GM18873 (cell line): ENCODE measurements at regions not wholly inside any gene's neighbourhood (a gene's known extent, or its start where the extent isn't known, plus 50 kb on each side); places are given as distances from the start of the nearest gene placed in this dataset.
"Not testable (repeated sequence)": the region's sequence is repeated elsewhere in the genome, so short reads cannot be mapped to it uniquely, and the experiment has no call there.

Source experiments
- ATAC-seq: cut with Tn5 transposase; IDR thresholded peaks from one replicate; pipeline ENCODE4 v1.9.1; 2021; ENCODE audit warnings: mild to moderate bottlenecking, moderate library complexity, moderate number of reproducible peaks; ENCODE audit not compliant: unreplicated experiment, low FRiP score

DNA sequence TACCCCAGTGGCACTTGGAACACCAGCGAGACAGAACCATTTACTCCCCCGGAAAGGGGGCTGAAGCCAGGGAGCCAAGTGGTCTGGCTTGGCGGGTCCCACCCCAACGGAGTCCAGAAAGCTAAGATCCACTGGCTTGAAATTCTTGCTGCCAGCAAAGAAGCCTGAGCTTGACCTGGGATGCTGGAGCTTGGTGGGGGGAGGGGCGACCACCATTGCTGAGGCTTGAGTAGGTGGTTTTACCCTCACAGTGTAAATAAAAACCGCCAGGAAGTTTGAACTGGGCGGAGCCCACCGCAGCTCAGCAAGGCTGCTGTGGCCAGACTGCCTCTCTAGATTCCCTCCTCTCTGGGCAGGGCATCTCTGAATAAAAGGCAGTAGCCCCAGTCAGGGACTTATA, 62.8 kb downstream of the RPS24 start:
- not testable (repeated sequence) for ATAC-seq

GRCh38 chr10:78102593-78102992, 68.9 kb downstream of the RPS24 start:
- not testable (repeated sequence) for ATAC-seq

- ATAC-seq, result no peak
Observed at GRCh38 chr10:78109210-78109609, 75.5 kb downstream of the RPS24 start.

GRCh38 chr10:78115135-78115853, 81.6 kb downstream of the RPS24 start:
- ATAC-seq, result no peak

- no peak for ATAC-seq
Observed at GRCh38 chr10:78116361-78116760, 82.7 kb downstream of the RPS24 start.

- no peak for ATAC-seq
Observed at GRCh38 chr10:78118591-78118990, 84.9 kb downstream of the RPS24 start.

DNA sequence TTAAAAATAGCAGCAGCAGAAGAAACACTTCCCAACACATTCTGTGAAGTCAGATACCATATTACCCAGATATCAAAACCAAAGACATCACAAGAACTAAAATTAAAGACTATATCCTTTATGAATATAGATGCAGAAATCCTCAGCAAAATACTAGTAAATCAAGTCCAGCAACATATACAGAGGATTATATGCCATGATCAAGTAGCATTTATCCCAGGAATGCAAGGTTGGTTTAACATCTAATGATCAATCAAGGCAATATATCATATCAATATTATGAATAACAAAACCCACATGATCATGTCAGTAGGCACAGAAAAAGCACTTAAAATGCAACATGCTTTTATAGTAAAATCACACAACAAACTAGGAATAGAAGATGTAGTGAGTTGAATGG, 88.1 kb downstream of the RPS24 start:
- no peak for ATAC-seq

- no peak for ATAC-seq
Observed at GRCh38 chr10:78124167-78124566, 90.5 kb downstream of the RPS24 start.

DNA sequence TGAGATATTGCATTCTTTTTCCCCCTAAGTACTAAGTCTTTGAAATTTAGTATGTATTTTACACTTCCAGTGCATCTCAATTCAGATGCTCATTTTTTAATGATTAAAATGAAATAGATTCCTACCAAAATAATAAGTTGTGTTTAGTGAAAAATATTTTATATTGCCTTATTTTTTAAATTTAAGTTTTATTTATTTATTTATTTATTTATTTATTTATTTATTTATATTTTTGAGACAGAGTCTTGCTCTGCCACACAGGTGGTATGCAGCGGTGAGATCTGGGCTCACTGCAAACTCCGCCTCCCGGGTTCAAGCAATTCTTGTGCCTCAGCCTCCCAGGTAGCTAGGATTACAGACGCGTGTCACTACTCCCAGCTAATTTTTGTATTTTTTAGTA, 95.5 kb downstream of the RPS24 start:
- ATAC-seq, result no peak

GRCh38 chr10:78130966-78131710, 97.5 kb downstream of the RPS24 start:
- no peak for ATAC-seq

- no peak for ATAC-seq
Observed at GRCh38 chr10:78134773-78135306, 101.2 kb downstream of the RPS24 start.

DNA sequence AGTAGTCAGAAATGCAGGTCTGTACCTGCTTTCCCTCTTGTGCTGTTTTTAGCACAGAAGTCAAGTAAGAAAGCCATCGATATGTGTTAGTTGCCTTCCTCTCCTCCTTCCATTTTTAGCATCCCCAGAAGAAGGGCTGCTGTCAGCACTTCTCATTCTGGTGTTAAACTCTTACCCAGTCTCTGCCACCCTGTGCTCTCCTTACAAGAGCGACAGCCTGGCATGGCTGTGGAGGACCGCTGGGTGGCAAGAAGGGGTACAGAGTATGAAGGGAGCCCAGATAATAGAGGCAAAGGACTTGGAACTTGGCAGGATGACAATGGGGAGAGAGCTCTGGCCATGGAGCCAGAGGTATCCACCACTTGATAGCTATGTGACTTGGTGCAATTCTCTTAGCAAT, 103.5 kb downstream of the RPS24 start:
- ATAC-seq, result no peak

DNA sequence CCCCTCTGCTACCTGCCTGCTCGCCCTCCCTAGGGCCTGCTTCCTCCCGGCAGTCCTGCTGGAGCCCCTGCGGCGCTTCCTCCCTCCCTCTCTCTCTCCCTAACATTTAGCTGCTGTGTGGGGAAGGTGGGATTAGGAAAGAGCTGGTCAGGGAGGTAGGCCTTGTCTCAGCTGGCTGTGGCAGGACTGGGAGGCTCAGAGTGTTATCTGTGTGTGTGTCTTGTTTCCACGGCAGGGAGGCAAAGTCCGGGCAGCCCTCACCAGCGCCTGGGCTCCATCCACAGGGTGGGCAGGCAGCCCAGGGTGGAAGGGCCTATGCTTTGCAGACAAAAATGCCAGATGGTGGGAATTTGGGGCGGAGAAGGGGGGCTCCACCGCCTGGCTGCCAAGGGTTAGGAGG, 105.7 kb downstream of the RPS24 start:
- ATAC-seq, result no peak

GRCh38 chr10:78140066-78140630, 106.5 kb downstream of the RPS24 start:
- no peak for ATAC-seq

DNA sequence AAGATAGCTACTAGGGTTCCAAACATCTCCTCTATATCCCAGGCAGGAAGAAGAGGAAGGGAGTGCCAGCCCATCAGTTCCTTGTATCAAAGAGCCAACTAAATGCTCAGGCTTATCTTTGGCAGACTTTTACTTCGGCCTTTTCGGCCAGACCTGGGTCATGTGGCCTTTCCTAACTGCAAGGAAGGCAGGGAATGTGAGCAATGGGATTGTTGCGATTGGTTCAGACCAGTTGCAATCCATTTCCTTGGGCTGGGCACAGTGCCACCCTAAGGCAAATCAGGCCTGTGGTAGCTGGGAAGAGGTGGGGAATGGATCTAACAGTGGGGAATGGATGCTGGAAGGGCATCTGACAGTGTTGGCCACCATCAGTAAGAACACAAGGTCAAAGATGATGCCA, 109.9 kb downstream of the RPS24 start:
- no peak for ATAC-seq

DNA sequence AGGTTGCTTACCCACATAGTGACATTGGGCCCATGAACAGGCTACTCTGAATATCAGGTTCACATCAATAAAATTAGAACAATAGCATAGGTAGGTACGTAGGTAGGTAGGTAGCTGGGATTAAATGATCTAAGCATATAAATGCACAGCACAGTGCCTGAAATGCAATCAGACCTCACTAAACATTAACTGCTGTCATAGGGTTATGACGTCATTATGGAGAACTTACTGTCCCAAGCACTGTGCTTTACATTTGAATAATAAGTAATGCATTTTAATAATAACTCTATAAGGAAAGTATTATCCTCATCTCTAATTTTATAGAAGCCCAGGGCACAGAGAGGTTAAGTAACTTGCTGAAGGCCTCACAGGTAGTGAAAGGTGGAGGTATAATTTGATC, 112.5 kb downstream of the RPS24 start:
- no peak for ATAC-seq

GRCh38 chr10:78147202-78147601, 113.5 kb downstream of the RPS24 start:
- ATAC-seq, result no peak

DNA sequence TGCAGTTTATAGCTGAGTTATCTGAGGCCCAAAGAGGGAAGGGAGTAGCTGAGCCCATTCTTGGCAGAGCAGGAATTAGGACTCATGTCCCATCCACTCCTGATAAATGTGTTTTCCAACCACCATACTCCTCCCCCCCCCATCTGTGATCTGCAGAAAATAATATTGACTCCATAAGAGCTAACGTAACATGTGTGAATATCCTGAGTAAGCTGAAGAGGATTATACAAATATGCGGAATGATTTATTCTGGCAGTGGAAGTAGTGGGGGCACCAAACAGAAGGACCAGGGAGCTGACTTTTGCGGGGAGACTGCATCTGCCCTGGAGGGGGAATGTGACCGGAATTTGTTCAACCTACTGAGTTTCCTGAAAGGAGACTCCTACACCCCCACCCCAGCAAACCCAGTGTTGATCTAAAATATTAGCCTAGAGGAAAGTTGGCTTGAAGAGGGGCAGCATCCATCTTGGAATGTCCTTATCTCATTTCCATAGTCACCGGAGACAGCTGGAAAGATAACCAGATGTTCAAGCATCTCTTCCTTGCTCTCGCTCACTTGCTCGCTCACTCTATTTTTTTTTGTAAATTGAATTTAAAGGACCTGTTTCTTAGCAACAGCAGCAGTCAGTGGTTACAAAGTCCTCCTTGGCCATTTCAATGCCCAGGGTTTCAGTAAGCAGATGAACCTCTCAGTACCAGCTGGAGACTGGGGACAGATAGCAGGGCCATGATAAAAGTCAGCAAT, 114.7 kb downstream of the RPS24 start:
- no peak for ATAC-seq

DNA sequence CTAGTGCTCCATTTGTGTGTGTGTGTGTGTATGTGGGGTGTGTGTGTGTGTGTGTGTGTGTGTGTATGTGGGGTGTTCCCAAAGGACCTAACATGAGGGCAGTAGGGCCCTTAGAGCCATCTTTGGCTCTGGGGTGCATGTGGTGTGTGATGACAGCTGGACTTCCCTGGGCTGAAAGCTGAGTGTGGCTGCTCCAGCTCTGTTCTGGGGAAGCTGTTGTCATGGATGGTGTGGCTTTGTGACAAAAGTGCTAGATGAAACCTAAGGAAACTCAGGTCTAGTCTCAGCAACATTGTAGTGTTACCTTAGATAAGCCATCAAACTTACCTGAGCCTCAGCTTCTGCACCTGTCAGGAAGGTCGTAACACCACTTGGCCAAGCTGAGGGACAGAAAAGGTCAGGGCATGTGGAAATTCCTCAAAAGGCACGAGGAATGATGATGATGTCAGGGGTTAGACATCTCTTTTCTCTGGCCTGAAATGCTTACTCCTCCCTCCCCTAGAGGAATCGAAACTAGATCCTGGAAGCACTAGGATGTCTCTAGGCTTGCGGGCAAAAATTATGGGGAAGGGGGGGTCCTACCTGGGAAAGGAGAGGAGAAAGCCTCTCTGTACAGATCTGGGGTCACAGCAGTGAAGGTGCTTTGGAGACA, 115.4 kb downstream of the RPS24 start:
- ATAC-seq, result no peak

- no peak for ATAC-seq
Observed at GRCh38 chr10:78150756-78151155, 117.1 kb downstream of the RPS24 start.
